ENCODE measurements at regions not wholly inside any gene's neighbourhood (a gene's known extent, or its start where the extent isn't known, plus 50 kb on each side); places are given as distances from the start of the nearest gene placed in this dataset.

GRCh38 chr10:118918587-118918986 is 110.9 kb upstream of the NANOS1 start:
- TF ChIP-seq POLR2A (IDR thresholded peaks at IDR 0.05) (no peak), CTCF (IDR thresholded peaks at IDR 0.05) (no peak)

Data from thyroid gland (tissue), 4 donors.